Motor neuron (in vitro differentiated cells): ENCODE measurements at regions not wholly inside any gene's neighbourhood (a gene's known extent, or its start where the extent isn't known, plus 50 kb on each side); places are given as distances from the start of the nearest gene placed in this dataset.

Experiments used
- ATAC-seq, 8 experiments: fragments of 200-7000 bp; cut with Tn5 transposase; replicated peaks in 6 of 8; 2 replicates each; pipeline ENCODE4 v1.8.0; 2021; ENCODE audit warnings: mild to moderate bottlenecking in 8 of 8, moderate library complexity in 8 of 8
- H3K27ac ChIP-seq, 2 donors: fragments of 250-450 bp; sonication (Bioruptor Pico); 2 replicates each; pipeline ENCODE4 v1.9.0; 2021; ENCODE audit warnings: antibody characterized with exemption in 2 of 2, mild to moderate bottlenecking in 2 of 2, moderate library complexity in 1 of 2
- H3K4me1 ChIP-seq, 2 donors: fragments of 250-450 bp; sonication (Bioruptor Pico); replicated peaks in 1 of 2; 2 replicates each; pipeline ENCODE4 v1.6.1; 2021; ENCODE audit warnings: antibody characterized with exemption in 2 of 2, mild to moderate bottlenecking in 2 of 2, moderate library complexity in 1 of 2
- H3K4me3 ChIP-seq, 5 donors: fragments of 250-450 bp; sonication (Bioruptor Pico); 2 replicates each; pipeline ENCODE4 v1.9.0; 2021; ENCODE audit warnings: antibody characterized with exemption in 5 of 5, mild to moderate bottlenecking in 5 of 5, moderate library complexity in 4 of 5
- WGBS, 10 experiments: fragments of 450-650 bp; shearing (Covaris generic); methylation state at CpG; one replicate each; pipeline ENCODE4 v1.0.0; 2022; 5-methylcytosine and 5-hydroxymethylcytosine counted together
- in situ Hi-C, 9 experiments: fragments of 400-800 bp; cut with MboI; loops; one replicate each; pipeline ENCODE4 v1.15.0; 2021; ENCODE audit warnings: low sequenced_read_pairs in 9 of 9, low pct_unique_long_range_greater_than_20kb in 2 of 9; ENCODE audit not compliant: unreplicated experiment in 9 of 9

GRCh38 chrX:44735498-44735897 is 108.3 kb upstream of the DUSP21 start:
- in situ Hi-C loops, result no loop called here
- H3K4me3 ChIP-seq, result no peak overlapping the region
- ATAC-seq, result no peak
- H3K4me1 ChIP-seq, result no peaks in the 10 kb centered on the region
- 50 to 100% (median 71%) methylated on average over 1 to 2 of the region's 2 CpGs; no CpG with 5 or more reads in 7 of the 10 experiments for WGBS, 10 experiments
- no peak overlapping the region for H3K27ac ChIP-seq

- no peak for ATAC-seq
- in situ Hi-C loops, result no loop called here
Measured at GRCh38 chrX:44733931-44734330, 109.9 kb upstream of the DUSP21 start.

GRCh38 chrX:44731160-44731559 is 112.7 kb upstream of the DUSP21 start:
- in situ Hi-C loops, result no loop called here
- no peak overlapping the region for H3K27ac ChIP-seq
- no peaks in the 10 kb centered on the region for H3K4me1 ChIP-seq
- WGBS, 10 experiments, result 0 to 100% (median 20%) methylated on average over 1 to 2 of the region's 2 CpGs; no CpG with 5 or more reads in 5 of the 10 experiments
- no peak overlapping the region for H3K4me3 ChIP-seq
- peak in 1 of 8 experiments; percentile 32 for ATAC-seq

More at GRCh38 chrX:44733931-44734330, 109.9 kb upstream of the DUSP21 start:
- Histone ChIP-seq H3K4me1 (no peaks in the 10 kb centered on the region), H3K27ac (no peak overlapping the region), H3K4me3 (no peak overlapping the region)

- Histone ChIP-seq H3K4me3 (no peak overlapping the region), H3K27ac (no peak overlapping the region), H3K4me1 (no peaks in the 10 kb centered on the region)
- WGBS, 10 experiments, result 33 to 60% (median 59%) methylated on average over 1 to 4 of the region's 5 CpGs; no CpG with 5 or more reads in 6 of the 10 experiments
- in situ Hi-C loops, result no loop called here
- ATAC-seq, result no peak
Measured at GRCh38 chrX:44723426-44723825, 120.4 kb upstream of the DUSP21 start.

- Histone ChIP-seq H3K4me1 (peaks cover 0 to 5% of the 10 kb centered on the region in 2 donors), H3K4me3 (no peak overlapping the region), H3K27ac (no peak overlapping the region)
- 38 to 100% (median 47%) methylated on average over 1 to 3 of the region's 5 CpGs; no CpG with 5 or more reads in 7 of the 10 experiments for WGBS, 10 experiments
- ATAC-seq, result no peak
- in situ Hi-C loops, result no loop called here
Measured at GRCh38 chrX:44708470-44708869, 135.4 kb upstream of the DUSP21 start.

- ATAC-seq, result no peak
Measured at GRCh38 chrX:44705817-44706551, 137.8 kb upstream of the DUSP21 start.

GRCh38 chrX:44698357-44698756 is 145.5 kb upstream of the DUSP21 start:
- ATAC-seq, result no peak
- in situ Hi-C loops, result no loop called here
- 66 to 100% methylated on average over 2 to 3 of the region's 3 CpGs; no CpG with 5 or more reads in 8 of the 10 experiments for WGBS, 10 experiments
- H3K27ac ChIP-seq, result no peak overlapping the region
- H3K4me3 ChIP-seq, result no peak overlapping the region
- no peaks in the 10 kb centered on the region for H3K4me1 ChIP-seq

More at GRCh38 chrX:44705817-44706551, 137.8 kb upstream of the DUSP21 start:
- Histone ChIP-seq H3K4me1 (peaks cover 0 to 5% of the 10 kb centered on the region in 2 donors), H3K27ac (no peak overlapping the region), H3K4me3 (no peak overlapping the region)
- in situ Hi-C loops, result no loop called here
- 0 to 50% (median 32%) methylated on average over 2 to 5 of the region's 8 CpGs; no CpG with 5 or more reads in 7 of the 10 experiments for WGBS, 10 experiments

GRCh38 chrX:44693255-44693654 is 150.6 kb upstream of the DUSP21 start:
- ATAC-seq, result no peak
- in situ Hi-C loops, result no loop called here
- 43 to 100% (median 84%) methylated on average over 1 to 3 of the region's 3 CpGs; no CpG with 5 or more reads in 4 of the 10 experiments for WGBS, 10 experiments
- no peaks in the 10 kb centered on the region for H3K4me1 ChIP-seq
- no peak overlapping the region for H3K4me3 ChIP-seq
- no peak overlapping the region for H3K27ac ChIP-seq

GRCh38 chrX:44690129-44690528 is 147.5 kb upstream of the FUNDC1 start:
- no peak overlapping the region for H3K27ac ChIP-seq
- 0 to 100% (median 80%) methylated on average over 1 to 2 of the region's 2 CpGs; no CpG with 5 or more reads in 5 of the 10 experiments for WGBS, 10 experiments
- in situ Hi-C loops, result no loop called here
- ATAC-seq, result no peak
- no peaks in the 10 kb centered on the region for H3K4me1 ChIP-seq
- no peak overlapping the region for H3K4me3 ChIP-seq

- ATAC-seq, result peak; percentile 39 to 99 (median 86)
- Histone ChIP-seq H3K4me1 (no peaks in the 10 kb centered on the region), H3K27ac (no peak overlapping the region), H3K4me3 (no peak overlapping the region)
- WGBS, 10 experiments, result 0 to 100% (median 46%) methylated on average over 1 to 7 of the region's 10 CpGs; no CpG with 5 or more reads in 1 of the 10 experiments
- in situ Hi-C loops, result no loop called here
Measured at GRCh38 chrX:44675362-44676024, 132.8 kb upstream of the FUNDC1 start.

- 48 to 100% (median 80%) methylated on average over 1 to 2 of the region's 2 CpGs; no CpG with 5 or more reads in 7 of the 10 experiments for WGBS, 10 experiments
- Histone ChIP-seq H3K4me1 (no peaks in the 10 kb centered on the region), H3K4me3 (no peak overlapping the region), H3K27ac (no peak overlapping the region)
- peak in 4 of 8 experiments; percentile 13 to 31 (median 19) for ATAC-seq
- in situ Hi-C loops, result no loop called here
Measured at GRCh38 chrX:44674906-44675305, 132.2 kb upstream of the FUNDC1 start.

GRCh38 chrX:44669626-44670025 is 127.0 kb upstream of the FUNDC1 start:
- 0 to 100% methylated on average over 1 of the region's 1 CpG; no CpG with 5 or more reads in 8 of the 10 experiments for WGBS, 10 experiments
- in situ Hi-C loops, result no loop called here
- ATAC-seq, result peak in 1 of 8 experiments; percentile 20
- H3K27ac ChIP-seq, result no peak overlapping the region
- no peaks in the 10 kb centered on the region for H3K4me1 ChIP-seq
- H3K4me3 ChIP-seq, result no peak overlapping the region

GRCh38 chrX:44667771-44668170 is 125.1 kb upstream of the FUNDC1 start:
- 20 to 100% (median 63%) methylated on average over 1 to 2 of the region's 3 CpGs; no CpG with 5 or more reads in 5 of the 10 experiments for WGBS, 10 experiments
- no peaks in the 10 kb centered on the region for H3K4me1 ChIP-seq
- H3K27ac ChIP-seq, result no peak overlapping the region
- in situ Hi-C loops, result no loop called here
- H3K4me3 ChIP-seq, result no peak overlapping the region
- ATAC-seq, result no peak
